Naive B cell (primary cell): ENCODE measurements at regions not wholly inside any gene's neighbourhood (a gene's known extent, or its start where the extent isn't known, plus 50 kb on each side); places are given as distances from the start of the nearest gene placed in this dataset.

ENCODE experiments used
- ATAC-seq, 2 donors: fragments of 150-1000 bp; cut with Tn5 transposase; 2 replicates each; pipeline ENCODE4 v1.10.0; 2021; ENCODE audit warnings: low read depth in 2 of 2, mild to moderate bottlenecking in 2 of 2, moderate library complexity in 2 of 2
- DNase-seq: peaks from one replicate; pipeline ENCODE4 v3.0.0; 2022
- H3K27ac Mint-ChIP-seq, 6 donors: one replicate each; pipeline ENCODE4 v1.8.0; 2020 to 2022; ENCODE audit warnings: mild to moderate bottlenecking in 6 of 6, mixed read lengths in 6 of 6, moderate library complexity in 5 of 6, inconsistent platforms in 2 of 6
- H3K27me3 Mint-ChIP-seq, 3 donors: one replicate each; pipeline ENCODE4 v1.8.0; 2021 to 2022; ENCODE audit warnings: mixed read lengths in 3 of 3, mild to moderate bottlenecking in 1 of 3
- H3K36me3 Mint-ChIP-seq, 2 donors: one replicate each; pipeline ENCODE4 v1.8.0; 2020 to 2022; ENCODE audit warnings: mixed read lengths in 2 of 2, inconsistent platforms in 1 of 2, mild to moderate bottlenecking in 1 of 2
- H3K4me1 Mint-ChIP-seq, 3 donors: one replicate each; pipeline ENCODE4 v1.8.0; 2020 to 2022; ENCODE audit warnings: mixed read lengths in 3 of 3, inconsistent platforms in 1 of 3, mild to moderate bottlenecking in 1 of 3, moderate library complexity in 1 of 3
- H3K4me3 Mint-ChIP-seq, 8 donors: one replicate each; pipeline ENCODE4 v1.8.0; 2020 to 2022; ENCODE audit warnings: mild to moderate bottlenecking in 8 of 8, mixed read lengths in 8 of 8, moderate library complexity in 8 of 8, inconsistent platforms in 2 of 8
- H3K9me3 Mint-ChIP-seq, 7 donors: one replicate each; pipeline ENCODE4 v1.8.0; 2020 to 2022; ENCODE audit warnings: mixed read lengths in 7 of 7, mild to moderate bottlenecking in 5 of 7, inconsistent platforms in 2 of 7, moderate library complexity in 1 of 7

- DNase-seq (no peak), ATAC-seq (no peak)
- H3K27ac Mint-ChIP-seq, result no peak overlapping the region
- H3K9me3 Mint-ChIP-seq, result peaks cover 0 to 9% (median 6%) of the 10 kb centered on the region in 7 donors
- H3K4me1 Mint-ChIP-seq, result no peaks in the 10 kb centered on the region
- no peak overlapping the region for H3K4me3 Mint-ChIP-seq
- H3K27me3 Mint-ChIP-seq, result no peaks in the 10 kb centered on the region
- no peaks in the 10 kb centered on the region for H3K36me3 Mint-ChIP-seq
These were observed 374.7 kb upstream of the GRIN3A start for GRCh38 chr9:102113191-102113590.

DNA sequence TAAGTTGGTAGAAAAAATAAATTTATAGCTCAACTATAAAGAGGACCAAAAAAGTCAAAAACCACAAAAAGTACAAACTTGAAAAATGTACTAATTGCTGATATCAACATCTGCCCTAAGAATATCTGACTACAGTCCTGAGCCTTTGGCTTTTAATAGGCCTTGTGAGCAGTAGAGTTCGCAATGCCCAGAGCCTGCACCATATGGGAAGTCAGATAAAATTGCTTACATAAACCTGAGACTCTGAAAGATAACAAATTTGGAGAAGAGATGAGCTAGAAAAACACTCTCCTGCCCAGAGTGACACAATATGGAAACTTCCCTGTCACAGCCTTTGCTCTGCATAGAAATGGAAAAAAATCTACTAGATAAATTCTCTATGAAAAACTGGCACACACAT, 368.0 kb upstream of the GRIN3A start:
- no peaks in the 10 kb centered on the region for H3K36me3 Mint-ChIP-seq
- no peaks in the 10 kb centered on the region for H3K27me3 Mint-ChIP-seq
- H3K9me3 Mint-ChIP-seq, result peaks cover 0 to 5% (median 0%) of the 10 kb centered on the region in 7 donors
- ATAC-seq (no peak), DNase-seq (no peak)
- no peaks in the 10 kb centered on the region for H3K4me1 Mint-ChIP-seq
- H3K4me3 Mint-ChIP-seq, result no peak overlapping the region
- H3K27ac Mint-ChIP-seq, result no peak overlapping the region

DNA sequence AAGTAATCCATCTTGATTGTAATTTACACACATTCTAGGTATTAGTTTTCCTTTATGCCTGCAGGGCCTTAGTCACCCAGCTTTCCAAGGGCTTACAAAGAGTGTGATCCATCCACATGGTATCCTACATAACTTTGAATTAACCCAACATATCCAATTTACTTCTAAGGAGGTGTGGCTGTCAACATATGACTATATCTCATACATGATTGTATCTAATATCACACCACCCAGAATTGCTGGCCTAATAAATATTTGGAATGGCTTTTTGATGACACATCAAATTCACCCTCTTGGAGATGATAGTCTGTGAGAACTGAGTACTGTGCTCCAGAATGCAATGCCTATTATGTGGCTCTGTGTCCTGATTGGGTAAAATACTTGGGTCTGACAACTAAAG, 363.3 kb upstream of the GRIN3A start:
- no peak for DNase-seq
- Mint-ChIP-seq H3K4me1 (no peaks in the 10 kb centered on the region), H3K27me3 (no peaks in the 10 kb centered on the region), H3K4me3 (no peak overlapping the region), H3K27ac (no peak overlapping the region), H3K9me3 (peaks cover 0 to 5% (median 2%) of the 10 kb centered on the region in 7 donors), H3K36me3 (no peaks in the 10 kb centered on the region)
- ATAC-seq, result no peak

DNA sequence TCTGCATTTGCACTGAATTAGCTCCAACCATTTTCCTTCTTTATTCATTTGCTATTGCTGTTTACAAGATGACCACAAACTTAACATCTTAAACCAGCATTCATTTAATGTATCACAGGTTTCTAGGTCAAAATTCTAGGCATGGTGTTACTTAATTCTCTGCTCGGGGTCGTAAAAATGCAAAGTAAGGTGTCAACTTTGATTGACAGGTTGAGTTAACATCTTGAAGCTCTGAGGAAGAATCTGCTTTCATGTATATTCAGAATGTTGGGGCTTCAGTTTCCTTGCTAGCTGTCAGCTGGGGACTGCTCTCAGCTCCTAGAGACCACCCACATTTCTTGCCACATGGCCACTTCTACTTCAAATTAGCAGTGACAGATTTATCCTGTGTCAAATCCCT, 348.7 kb upstream of the GRIN3A start:
- no peaks in the 10 kb centered on the region for H3K27me3 Mint-ChIP-seq
- DNase-seq (no peak), ATAC-seq (no peak)
- no peak overlapping the region for H3K4me3 Mint-ChIP-seq
- H3K9me3 Mint-ChIP-seq, result peaks cover 0 to 4% (median 0%) of the 10 kb centered on the region in 7 donors
- no peaks in the 10 kb centered on the region for H3K36me3 Mint-ChIP-seq
- H3K4me1 Mint-ChIP-seq, result no peaks in the 10 kb centered on the region
- no peak overlapping the region for H3K27ac Mint-ChIP-seq

DNA sequence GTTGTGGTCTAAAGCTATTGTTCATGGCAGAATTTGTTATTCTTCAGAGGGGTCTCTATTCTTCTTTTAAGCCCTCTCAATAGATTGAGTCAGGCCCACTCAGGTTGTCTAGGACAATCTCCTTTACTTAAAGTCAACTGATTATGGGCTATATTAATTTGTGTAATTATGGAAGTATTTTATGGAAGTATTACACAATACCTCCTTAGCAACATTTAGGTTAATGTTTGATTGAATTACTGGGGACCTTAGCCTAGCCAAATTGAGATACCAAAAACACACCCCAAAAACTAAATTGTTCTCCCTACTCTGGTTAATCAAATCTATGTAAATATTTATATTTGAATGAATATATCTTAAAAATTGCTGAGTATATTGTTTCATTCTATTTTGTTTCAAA, 347.1 kb upstream of the GRIN3A start:
- Mint-ChIP-seq H3K27ac (no peak overlapping the region), H3K27me3 (no peaks in the 10 kb centered on the region), H3K36me3 (no peaks in the 10 kb centered on the region), H3K4me1 (no peaks in the 10 kb centered on the region), H3K4me3 (no peak overlapping the region), H3K9me3 (peaks cover 0 to 4% (median 0%) of the 10 kb centered on the region in 7 donors)
- no peak for ATAC-seq
- no peak for DNase-seq

- ATAC-seq, result no peak
- no peaks in the 10 kb centered on the region for H3K4me1 Mint-ChIP-seq
- H3K27me3 Mint-ChIP-seq, result no peaks in the 10 kb centered on the region
These were observed 333.8 kb upstream of the GRIN3A start for GRCh38 chr9:102072059-102072764.

GRCh38 chr9:102069969-102070368, 331.5 kb upstream of the GRIN3A start:
- Mint-ChIP-seq H3K9me3 (peaks cover 0 to 9% (median 6%) of the 10 kb centered on the region in 7 donors), H3K27me3 (no peaks in the 10 kb centered on the region), H3K27ac (no peak overlapping the region), H3K4me3 (no peak overlapping the region), H3K36me3 (no peaks in the 10 kb centered on the region), H3K4me1 (no peaks in the 10 kb centered on the region)
- DNase-seq, result no peak
- no peak for ATAC-seq

More at GRCh38 chr9:102072059-102072764, 333.8 kb upstream of the GRIN3A start:
- H3K27ac Mint-ChIP-seq, result no peak overlapping the region
- no peaks in the 10 kb centered on the region for H3K36me3 Mint-ChIP-seq
- H3K9me3 Mint-ChIP-seq, result peaks cover 0 to 9% (median 6%) of the 10 kb centered on the region in 7 donors
- H3K4me3 Mint-ChIP-seq, result no peak overlapping the region
- DNase-seq, result no peak

- Mint-ChIP-seq H3K9me3 (peaks cover 0 to 4% (median 0%) of the 10 kb centered on the region in 7 donors), H3K36me3 (no peaks in the 10 kb centered on the region), H3K27ac (no peak overlapping the region), H3K4me3 (no peak overlapping the region), H3K4me1 (peaks cover 0 to 4% (median 0%) of the 10 kb centered on the region in 3 donors), H3K27me3 (no peaks in the 10 kb centered on the region)
- DNase-seq (no peak), ATAC-seq (no peak)
These were observed 316.4 kb upstream of the GRIN3A start for GRCh38 chr9:102054811-102055210.

DNA sequence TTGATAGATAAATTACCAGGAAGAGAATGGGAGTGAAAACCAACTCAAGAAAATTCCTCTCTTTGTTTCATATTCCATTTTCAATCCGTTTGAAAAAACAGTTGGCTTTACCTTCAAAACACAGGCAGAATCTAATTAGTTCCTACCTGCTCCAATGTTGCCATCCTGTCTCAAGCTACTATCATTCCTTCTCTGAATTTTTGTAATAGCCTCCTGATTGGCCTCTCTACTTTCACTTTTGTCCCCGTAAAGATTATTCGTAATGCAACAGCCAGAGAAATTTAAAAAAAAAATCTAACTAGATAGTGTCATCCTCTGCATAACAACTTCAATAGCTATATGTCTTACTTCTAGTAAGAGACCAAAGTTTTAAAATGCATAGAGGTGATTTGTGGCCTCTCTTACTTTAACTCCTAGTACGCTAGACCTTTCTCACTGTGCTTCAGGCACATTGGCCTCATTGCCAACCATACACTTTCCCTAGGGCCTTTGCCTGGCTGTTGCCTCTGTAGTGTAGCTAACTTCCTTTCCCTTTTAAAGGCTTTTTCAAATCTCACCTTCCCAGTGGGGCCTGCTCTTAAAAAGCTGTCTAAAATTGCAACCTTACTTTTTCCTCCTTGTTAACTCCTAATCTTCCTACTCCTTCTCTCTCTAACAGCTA, 311.3 kb upstream of the GRIN3A start:
- ATAC-seq (no peak), DNase-seq (no peak)
- Mint-ChIP-seq H3K36me3 (no peaks in the 10 kb centered on the region), H3K27me3 (no peaks in the 10 kb centered on the region), H3K27ac (peak overlapping the region in 1 of 6 donors; percentile 4), H3K9me3 (peaks cover 0 to 2% (median 0%) of the 10 kb centered on the region in 7 donors), H3K4me3 (peak overlapping the region in 2 of 8 donors; percentile 10 to 13), H3K4me1 (peaks cover 0 to 4% (median 0%) of the 10 kb centered on the region in 3 donors)

GRCh38 chr9:102047549-102047948, 309.1 kb upstream of the GRIN3A start:
- H3K27ac Mint-ChIP-seq, result no peak overlapping the region
- no peak for DNase-seq

DNA sequence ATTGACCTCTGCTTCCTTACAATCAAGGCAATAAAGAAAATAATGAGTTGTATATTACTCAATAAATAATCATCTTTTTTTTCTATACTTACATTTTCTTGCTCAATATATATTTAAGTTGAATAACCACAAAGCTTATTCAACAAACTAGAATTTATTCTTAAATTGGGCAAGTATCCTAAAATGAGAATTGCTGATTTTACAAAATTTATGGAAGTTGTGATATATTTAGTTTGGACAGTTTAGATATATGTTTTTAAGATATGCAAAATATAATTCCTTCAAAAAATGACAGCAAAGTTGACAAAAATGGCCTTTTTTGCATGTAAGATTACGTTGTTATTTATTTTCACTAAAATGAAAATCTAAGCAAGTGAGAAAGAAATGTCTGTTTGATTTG, 305.7 kb upstream of the GRIN3A start:
- H3K4me3 Mint-ChIP-seq, result no peak overlapping the region
- ATAC-seq, result no peak
- peaks cover 0 to 3% (median 0%) of the 10 kb centered on the region in 7 donors for H3K9me3 Mint-ChIP-seq

More at GRCh38 chr9:102047549-102047948, 309.1 kb upstream of the GRIN3A start:
- peaks cover 0 to 3% (median 0%) of the 10 kb centered on the region in 7 donors for H3K9me3 Mint-ChIP-seq
- no peak for ATAC-seq
- H3K27me3 Mint-ChIP-seq, result no peaks in the 10 kb centered on the region
- H3K36me3 Mint-ChIP-seq, result no peaks in the 10 kb centered on the region
- H3K4me3 Mint-ChIP-seq, result no peak overlapping the region
- peaks cover 0 to 4% (median 0%) of the 10 kb centered on the region in 3 donors for H3K4me1 Mint-ChIP-seq

GRCh38 chr9:102038006-102038405, 299.6 kb upstream of the GRIN3A start:
- H3K9me3 Mint-ChIP-seq, result peaks cover 0 to 4% (median 0%) of the 10 kb centered on the region in 7 donors
- ATAC-seq, result no peak

More for the DNA sequence above, 305.7 kb upstream of the GRIN3A start:
- Mint-ChIP-seq H3K27me3 (no peaks in the 10 kb centered on the region), H3K27ac (no peak overlapping the region), H3K36me3 (no peaks in the 10 kb centered on the region), H3K4me1 (no peaks in the 10 kb centered on the region)
- DNase-seq, result no peak

DNA sequence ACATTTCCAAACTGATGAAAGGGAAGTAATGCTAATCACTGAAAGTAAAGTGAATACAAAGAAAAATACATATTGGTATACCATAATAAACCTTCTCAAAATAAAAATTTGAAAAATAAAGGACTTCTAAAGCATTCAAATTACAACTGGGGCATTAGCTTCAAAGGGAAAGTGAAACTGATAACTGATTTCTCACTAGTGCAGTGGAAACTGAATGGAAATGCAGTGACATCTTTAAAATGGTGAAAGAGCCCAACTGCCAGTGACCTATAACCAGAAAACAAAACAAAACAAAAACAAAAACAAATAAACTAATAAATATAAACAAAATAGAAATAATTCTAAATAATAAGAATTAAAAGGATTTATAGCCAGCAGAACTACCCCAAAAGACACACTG, 297.5 kb upstream of the GRIN3A start:
- no peak for DNase-seq
- ATAC-seq, result no peak
- Mint-ChIP-seq H3K27me3 (no peaks in the 10 kb centered on the region), H3K9me3 (peaks cover 0 to 3% (median 0%) of the 10 kb centered on the region in 7 donors), H3K27ac (no peak overlapping the region), H3K4me3 (no peak overlapping the region), H3K36me3 (no peaks in the 10 kb centered on the region), H3K4me1 (no peaks in the 10 kb centered on the region)

More at GRCh38 chr9:102038006-102038405, 299.6 kb upstream of the GRIN3A start:
- no peaks in the 10 kb centered on the region for H3K27me3 Mint-ChIP-seq
- H3K36me3 Mint-ChIP-seq, result no peaks in the 10 kb centered on the region
- H3K4me3 Mint-ChIP-seq, result no peak overlapping the region
- H3K27ac Mint-ChIP-seq, result no peak overlapping the region
- no peak for DNase-seq
- no peaks in the 10 kb centered on the region for H3K4me1 Mint-ChIP-seq

DNA sequence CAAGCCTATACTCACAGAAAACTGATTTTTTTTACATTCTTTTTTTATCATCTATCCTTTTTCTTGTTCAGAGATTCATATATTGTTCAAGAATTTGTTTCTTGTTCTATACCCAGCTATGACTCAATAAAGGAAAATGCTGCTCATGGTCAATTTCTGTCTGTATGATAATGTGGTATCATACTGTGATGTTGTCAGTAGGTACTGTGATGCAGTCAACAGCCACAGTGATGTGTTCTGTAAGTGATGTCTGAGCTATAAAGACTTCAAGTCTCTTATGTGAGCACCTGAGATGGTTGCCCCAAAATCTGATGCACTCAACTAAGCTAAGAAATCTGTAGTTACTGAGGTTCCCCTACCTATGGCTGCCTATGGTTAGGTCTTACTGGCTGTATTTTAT, 294.2 kb upstream of the GRIN3A start:
- ATAC-seq, result no peak
- peaks cover 0 to 3% (median 0%) of the 10 kb centered on the region in 3 donors for H3K4me1 Mint-ChIP-seq
- no peaks in the 10 kb centered on the region for H3K36me3 Mint-ChIP-seq
- H3K27me3 Mint-ChIP-seq, result no peaks in the 10 kb centered on the region
- H3K27ac Mint-ChIP-seq, result no peak overlapping the region
- H3K9me3 Mint-ChIP-seq, result peaks cover 0 to 3% (median 2%) of the 10 kb centered on the region in 7 donors
- H3K4me3 Mint-ChIP-seq, result no peak overlapping the region
- no peak for DNase-seq
